ENCODE measurements at regions not wholly inside any gene's neighbourhood (a gene's known extent, or its start where the extent isn't known, plus 50 kb on each side); places are given as distances from the start of the nearest gene placed in this dataset.
"Not testable (repeated sequence)": the region's sequence is repeated elsewhere in the genome, so short reads cannot be mapped to it uniquely, and the experiment has no call there.

DNA sequence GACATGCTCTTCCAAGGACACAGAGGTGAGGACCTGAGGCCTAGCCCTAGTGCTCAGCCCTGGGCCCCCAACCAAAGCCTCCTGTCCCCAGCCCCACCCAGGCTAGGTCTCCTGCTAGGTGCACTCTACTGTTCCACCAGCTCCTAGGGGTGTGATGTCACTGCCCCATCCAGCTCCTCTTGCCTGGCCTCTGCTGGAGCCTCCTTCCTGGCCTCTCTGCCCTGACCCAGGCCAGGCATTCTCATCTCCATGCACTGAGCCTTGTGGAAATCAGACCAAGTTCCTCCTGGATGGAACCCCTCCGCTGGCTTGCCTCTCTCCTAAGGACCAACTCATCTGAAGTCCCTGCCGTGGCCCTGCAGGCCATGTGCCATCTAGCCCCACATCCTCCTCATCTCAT, 156.8 kb downstream of the INHBB start:
- no peak for DNase-seq

- DNase-seq, result no peak
Measured at GRCh38 chr2:120503206-120503792, 157.4 kb downstream of the INHBB start.

DNA sequence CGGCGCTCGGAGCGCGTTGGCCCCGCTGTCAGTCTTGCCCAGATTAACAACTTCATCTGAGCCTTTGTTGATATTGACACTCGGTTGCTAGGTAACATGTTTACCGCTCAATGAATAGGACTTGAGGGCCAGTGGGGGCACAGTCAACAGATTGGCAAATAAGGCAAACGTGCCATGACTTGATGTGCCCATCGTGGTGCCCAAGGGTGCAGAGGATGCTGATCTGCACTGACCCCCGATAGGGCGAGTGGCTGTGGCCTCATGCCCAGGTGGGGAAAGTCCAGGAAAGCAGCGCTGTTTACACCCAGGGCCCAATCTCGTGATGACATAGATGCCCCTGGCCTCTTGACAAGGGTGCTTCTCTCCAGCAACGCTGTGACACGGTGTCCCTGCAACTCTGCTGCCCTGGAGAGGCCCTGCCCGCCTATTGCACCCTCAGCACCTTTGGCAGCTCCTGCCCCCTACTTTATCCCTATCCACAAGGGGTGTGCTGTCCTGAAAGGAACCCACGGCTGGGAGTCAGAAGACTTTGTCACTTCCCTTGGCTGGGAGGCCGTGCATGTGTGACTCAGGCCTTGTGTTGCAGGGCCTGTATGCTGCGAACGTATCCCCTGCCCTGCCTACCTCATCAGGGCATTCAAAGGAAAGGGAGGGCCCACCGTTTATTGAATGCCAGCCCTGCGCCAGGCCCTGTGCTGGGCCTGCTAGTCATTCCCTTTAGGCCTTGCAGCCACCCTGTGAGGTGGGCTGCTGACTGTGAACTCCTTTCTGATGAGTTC, 158.0 kb downstream of the INHBB start:
- no peak for DNase-seq

DNA sequence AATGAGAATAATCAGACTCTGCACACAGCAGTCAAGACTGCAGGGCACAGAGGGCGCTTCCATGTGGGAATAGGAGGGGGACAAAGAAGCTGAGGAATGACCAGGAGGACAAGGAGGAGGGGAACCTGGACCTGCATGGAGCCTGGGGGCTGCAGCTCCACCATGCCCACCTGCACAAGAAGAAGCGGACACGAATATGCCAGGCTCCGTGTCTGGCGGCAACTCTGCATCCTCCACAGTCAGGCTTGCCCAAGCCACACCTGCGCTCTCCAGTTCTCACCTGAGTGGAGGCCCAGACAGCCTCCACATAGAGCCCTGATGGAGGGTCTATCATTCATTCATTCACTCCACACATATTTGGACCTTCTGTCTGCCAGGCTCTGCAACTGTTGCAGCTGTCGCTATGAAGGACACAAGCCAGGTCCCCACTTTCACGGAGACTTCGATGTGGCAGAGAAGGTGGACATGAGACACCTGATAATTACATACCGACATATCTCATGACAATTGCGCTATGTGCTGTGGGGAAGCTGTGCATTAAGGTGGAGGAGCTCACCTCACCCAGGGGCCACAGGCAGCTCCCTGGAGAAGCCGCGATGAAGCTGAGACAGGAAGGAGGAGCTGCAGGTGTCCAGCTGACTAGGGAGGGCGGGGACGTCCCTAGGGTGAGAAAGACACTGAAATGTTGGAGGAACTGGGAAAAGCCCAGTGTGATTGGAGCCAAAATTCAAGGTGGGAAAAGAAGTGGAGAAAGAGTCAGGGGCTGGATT, 159.2 kb downstream of the INHBB start:
- DNase-seq, result no peak

DNA sequence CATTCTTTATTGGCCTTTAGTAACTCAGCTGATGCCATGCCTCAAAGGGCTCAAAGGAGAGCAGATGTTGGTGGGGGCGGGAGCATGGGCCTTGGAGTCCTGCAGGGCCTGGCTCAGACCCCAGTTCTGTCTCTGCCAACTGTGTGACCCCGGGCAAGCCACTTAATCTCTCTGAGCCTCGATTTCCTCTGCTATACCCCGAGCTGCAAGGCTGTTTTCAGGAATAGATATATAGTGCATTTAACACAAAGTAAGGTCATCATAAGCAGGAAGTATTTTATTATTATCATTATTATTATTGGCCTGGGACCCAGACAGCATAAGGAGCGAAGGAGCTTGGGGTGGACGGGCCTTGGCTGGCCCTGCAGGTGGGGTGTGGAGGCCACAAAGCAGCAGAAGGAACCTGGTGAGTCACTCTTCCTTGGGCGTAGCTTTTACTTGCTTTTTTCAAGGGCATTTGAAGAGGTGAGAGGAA, 162.7 kb downstream of the INHBB start:
- DNase-seq, result no peak

DNA sequence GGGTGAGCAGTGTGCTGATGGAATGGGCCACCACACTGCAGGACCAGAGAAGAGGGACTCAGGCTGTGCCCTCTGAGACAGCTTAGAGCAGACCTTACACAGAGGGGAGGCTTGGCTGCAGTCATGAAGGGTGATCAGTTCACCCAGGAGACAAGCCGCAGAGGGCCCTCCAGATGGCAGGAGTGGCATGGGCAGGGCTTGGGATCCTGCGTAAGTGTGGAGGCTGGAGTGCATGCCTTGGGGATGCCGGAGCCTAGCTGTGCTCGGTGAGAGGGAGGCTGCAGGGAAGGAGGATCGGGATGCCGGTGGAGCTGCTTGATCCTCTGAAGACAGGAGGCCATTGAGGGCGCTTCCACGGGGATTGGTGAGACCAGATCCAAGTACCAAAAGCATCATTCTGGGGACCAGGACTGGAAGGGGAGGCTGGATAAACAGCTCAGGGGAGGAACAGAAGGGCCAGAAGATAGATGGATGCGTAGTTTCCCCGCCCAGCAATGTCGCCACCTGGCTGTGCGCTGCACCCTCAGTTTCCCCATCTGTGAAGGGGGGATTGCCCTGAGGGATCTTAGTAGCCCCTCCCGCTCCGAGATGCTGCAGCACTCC, 163.4 kb downstream of the INHBB start:
- no peak for DNase-seq

- no peak for DNase-seq
Measured at GRCh38 chr2:120509991-120510735, 164.2 kb downstream of the INHBB start.

DNA sequence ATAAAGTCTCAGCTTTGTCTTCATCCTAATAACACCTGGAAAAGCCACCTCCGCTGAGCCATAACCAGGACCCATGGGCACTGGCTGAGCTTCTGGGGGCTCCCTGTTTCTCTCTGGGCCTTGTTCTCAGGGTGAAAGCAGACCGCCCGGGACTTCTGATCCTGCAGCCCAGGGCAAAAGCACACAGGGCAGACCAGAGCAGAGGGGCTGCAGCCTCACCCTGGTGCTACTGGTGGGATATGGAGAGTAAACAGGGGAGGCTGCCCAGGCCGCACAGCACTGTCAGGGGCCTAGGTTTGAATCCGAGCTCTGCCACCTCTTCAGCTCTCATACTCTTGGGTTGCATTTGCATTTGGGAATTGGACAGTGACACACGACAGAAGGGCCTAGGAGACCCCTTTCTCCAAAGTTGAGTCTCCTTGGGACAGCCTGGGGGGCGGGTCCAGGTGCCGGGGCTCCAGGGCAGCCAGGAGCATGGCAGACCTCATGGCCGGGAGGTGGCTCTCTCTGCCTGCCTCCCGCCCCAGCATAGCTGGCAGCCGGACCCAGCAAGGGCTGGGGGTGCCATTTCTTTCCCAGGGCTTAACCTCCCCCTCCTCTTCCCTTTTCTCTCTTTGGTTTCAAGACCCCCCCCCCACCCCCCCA, 164.9 kb downstream of the INHBB start:
- no peak for DNase-seq

DNA sequence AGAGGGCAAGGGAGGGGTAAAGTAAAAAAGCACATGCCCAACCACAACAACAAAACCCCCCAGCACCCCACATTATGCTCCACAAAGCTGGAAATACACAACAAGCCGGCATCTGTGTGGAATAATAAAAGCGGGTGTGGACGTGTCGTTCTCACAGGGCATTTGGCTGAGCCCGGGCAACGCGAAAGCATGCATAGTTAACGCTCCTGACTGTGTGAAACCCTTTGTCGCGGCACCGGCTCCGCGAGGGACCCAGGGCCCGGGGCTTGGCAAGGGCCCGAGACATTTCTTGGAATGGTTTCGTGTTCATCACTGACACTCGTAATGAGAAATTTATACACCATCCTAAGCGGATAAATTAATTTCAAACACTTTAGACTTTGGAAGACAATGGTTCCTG, 165.6 kb downstream of the INHBB start:
- no peak for DNase-seq

DNA sequence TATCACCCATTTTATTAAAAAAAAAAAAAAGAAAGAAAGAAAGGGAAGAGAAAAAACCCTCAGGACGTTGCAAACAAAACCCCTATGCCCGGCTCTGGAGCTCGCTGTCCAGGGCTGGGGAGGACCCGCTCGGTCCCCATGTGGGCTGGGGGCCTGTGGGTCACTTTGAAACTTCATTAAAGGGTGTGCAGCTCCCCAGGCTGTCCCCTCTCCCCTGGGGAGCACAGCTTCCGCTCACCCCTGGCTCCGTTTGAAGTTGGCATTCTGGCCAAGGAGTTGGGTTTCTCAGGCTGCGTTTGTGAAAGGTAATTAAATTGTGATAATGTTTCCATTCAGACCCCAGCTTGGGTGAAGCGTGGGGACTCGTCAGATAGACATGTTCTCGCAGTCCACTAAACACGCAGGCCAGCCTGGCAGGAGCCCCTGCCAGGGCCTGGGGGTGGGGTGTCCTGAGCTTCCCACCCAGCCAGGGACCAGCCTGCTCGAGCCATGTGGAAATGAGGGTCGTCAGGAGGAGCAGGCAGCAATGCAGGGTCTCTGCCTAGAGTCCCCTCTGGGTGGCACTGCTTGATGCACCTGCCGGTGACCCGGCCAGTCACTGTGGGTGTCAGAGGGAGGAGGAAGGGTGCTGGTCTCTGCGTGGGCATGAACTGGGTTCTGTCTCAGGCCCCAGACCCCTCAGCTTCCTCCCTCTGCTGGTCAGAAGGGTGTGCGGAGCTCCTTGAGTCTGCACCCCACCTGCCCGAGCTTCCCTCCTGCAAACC, 166.2 kb downstream of the INHBB start:
- DNase-seq, result no peak

DNA sequence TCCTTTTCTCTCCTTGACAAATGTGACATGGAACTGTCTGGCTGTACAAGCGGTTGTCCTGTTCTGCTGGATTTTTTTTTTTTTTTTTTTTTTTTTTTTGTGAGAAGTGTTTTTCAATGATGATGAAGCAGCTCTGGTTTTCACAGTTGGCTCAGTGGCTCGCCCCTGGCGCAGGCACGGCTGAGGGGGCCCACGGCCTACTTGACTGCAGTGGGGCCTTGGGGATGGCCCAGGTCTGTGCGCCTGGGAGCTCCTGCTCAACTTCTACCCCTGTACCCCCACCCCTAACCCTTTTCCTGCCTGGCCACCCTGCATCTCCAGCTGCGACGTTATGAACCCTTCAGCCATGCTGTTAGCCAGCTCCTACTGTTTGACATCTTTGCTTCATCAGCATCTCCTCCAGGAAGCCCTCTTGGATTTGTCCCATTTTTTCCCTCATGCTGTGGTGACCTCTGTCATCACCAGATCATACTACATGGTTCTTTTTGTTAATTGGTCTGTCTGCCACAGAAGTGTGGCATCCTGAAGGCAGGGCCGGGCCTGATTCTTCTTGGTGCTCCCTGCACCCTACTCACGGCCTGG, 167.9 kb downstream of the INHBB start:
- no peak for DNase-seq

- no peak for DNase-seq
Measured at GRCh38 chr2:120514521-120514920, 168.6 kb downstream of the INHBB start.

GRCh38 chr2:120515066-120515758, 169.3 kb downstream of the INHBB start:
- not testable (repeated sequence) for DNase-seq

DNA sequence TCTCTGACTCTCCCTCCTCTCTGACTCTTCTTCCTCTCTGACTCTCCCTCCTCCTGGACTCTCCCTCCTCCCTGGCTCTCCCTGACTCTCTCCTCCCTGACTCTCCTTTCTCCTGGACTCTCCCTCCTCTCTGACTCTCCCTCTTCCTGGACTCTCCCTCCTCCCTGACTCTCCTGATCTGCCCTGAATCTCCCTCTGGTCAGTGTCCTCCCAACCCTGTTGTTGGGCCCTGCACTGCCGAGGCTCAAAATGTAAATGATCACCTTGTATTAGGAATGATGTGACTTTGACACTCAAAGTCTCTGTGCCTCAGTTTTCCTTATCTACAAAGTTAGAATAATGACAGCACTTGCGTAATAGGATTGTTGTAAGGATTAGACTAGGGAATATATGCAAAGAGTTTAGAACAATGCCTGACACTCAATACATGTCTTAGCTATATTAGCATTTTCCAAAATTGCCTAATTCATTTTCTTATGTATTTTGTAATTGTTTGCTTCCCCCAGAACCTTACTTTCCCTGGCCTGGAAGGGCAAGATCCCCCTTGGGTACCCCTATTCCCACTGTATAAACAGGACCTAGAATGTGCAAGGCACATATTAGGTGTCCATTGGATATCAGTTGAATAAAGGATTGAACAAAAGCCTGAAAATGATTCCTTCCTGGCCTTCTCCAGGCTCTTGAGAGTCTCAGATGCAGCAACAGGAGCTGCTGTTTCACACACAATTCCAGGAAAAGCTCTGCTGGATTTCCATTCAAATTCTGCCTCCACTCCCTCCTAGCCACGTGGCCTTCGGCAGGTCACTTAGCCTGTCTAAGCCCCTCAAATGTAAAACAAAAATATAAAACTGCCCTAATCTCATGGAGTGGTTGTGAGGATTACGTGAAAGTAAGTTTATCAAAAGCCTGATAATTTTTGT, 170.1 kb downstream of the INHBB start:
- DNase-seq, result no peak

DNA sequence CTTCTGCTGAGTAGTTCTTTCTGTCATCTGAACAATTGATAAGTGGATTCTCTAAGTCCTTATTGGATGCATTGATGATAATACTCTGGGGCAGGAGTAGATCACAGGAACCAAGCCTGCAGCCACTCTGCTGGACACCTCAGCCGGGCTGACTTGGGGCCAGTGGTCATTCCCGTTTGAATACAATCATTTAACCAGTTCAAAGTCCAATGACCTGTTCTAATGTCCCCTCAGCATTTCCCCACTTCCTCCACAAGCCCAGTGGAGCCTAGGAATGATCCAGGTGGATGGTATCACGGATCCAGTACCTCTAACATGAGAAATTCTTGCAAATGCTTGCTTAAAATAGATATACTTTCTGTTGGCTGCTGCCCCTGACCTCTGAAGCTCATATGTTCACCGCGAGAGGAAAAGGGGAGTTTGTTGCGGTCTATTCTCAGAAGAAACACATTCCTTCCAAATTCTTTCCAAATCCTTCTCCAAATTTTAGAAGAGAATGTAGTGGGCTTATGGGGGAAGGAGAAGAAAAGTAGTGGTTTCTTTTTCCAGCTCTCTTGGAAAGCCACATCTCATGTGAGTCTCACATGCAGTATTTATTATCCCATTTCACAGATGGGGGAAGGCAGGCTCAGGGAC, 170.9 kb downstream of the INHBB start:
- DNase-seq, result no peak

GRCh38 chr2:120517751-120518469, 172.0 kb downstream of the INHBB start:
- no peak for DNase-seq

GRCh38 chr2:120518819-120519218, 172.9 kb downstream of the INHBB start:
- no peak for DNase-seq

- DNase-seq, result no peak
Measured at GRCh38 chr2:120519469-120519868, 173.5 kb downstream of the INHBB start.

All from central memory CD4-positive, alpha-beta T cell (primary cell).